PC-9 (cell line): ENCODE measurements at regions not wholly inside any gene's neighbourhood (a gene's known extent, or its start where the extent isn't known, plus 50 kb on each side); places are given as distances from the start of the nearest gene placed in this dataset.

Experiments
- BruUV-seq: library from RNA; stranded (reverse); fragments of 400-500 nt; replicated peaks from 2 replicates; lab custom pipeline; 2021; lab: Mats Ljungman, UMichigan
- CTCF ChIA-PET: fragments of 300-600 bp; sonication (Branson Sonifier 250); formaldehyde crosslinking; loops from one replicate; lab custom pipeline; 2022; ENCODE audit warnings: antibody characterized with exemption; lab: Charles Lee
- POLR2A ChIA-PET: fragments of 300-600 bp; sonication (Branson Sonifier 250); formaldehyde crosslinking; loops from one replicate; lab custom pipeline; 2022; ENCODE audit warnings: antibody characterized with exemption; ENCODE audit not compliant: unreplicated experiment; lab: Charles Lee
- DNase-seq, 2 experiments: peaks; one replicate each; pipeline versions ENCODE4 v3.0.0 to v3.0.0-alpha.2; 2015 to 2022; ENCODE audit warnings: mixed read lengths in 1 of 2
- H2AFZ ChIP-seq: fragments of 200-600 bp; sonication (generic); 2 replicates; pipeline ENCODE4 v1.8.1; 2017; ENCODE audit warnings: antibody characterized with exemption
- H3F3A ChIP-seq: fragments of 200-600 bp; sonication (generic); 2 replicates; pipeline ENCODE4 v1.8.1; 2017; ENCODE audit warnings: antibody characterized with exemption, mild to moderate bottlenecking, low read depth; ENCODE audit not compliant: insufficient read depth
- H3K27ac ChIP-seq: fragments of 200-600 bp; sonication (generic); 2 replicates; pipeline ENCODE4 v1.6.1; 2016; ENCODE audit warnings: mixed run types
- H3K27me3 ChIP-seq: fragments of 200-600 bp; sonication (generic); 2 replicates; pipeline ENCODE4 v1.6.1; 2016; ENCODE audit warnings: low read depth, mixed run types; ENCODE audit not compliant: insufficient read depth
- H3K36me3 ChIP-seq: fragments of 200-600 bp; sonication (generic); 2 replicates; pipeline ENCODE4 v1.6.1; 2016; ENCODE audit warnings: low read depth, mixed run types
- H3K4me1 ChIP-seq: fragments of 200-600 bp; sonication (generic); replicated peaks from 2 replicates; pipeline ENCODE4 v1.6.1; 2016; ENCODE audit warnings: mixed run types; ENCODE audit not compliant: insufficient read depth
- H3K4me2 ChIP-seq: fragments of 200-600 bp; sonication (generic); 2 replicates; pipeline ENCODE4 v1.6.1; 2017; ENCODE audit warnings: mixed run types
- H3K4me3 ChIP-seq: fragments of 200-600 bp; sonication (generic); 2 replicates; pipeline ENCODE4 v1.6.1; 2016; ENCODE audit warnings: mixed run types
- H3K79me2 ChIP-seq: fragments of 200-600 bp; sonication (generic); 2 replicates; pipeline ENCODE4 v1.6.1; 2017; ENCODE audit warnings: low read depth, mixed run types
- H3K9me2 ChIP-seq: fragments of 200-600 bp; sonication (generic); 2 replicates; pipeline ENCODE4 v1.8.1; 2017; ENCODE audit warnings: mild to moderate bottlenecking; ENCODE audit not compliant: insufficient read depth
- H3K9me3 ChIP-seq: fragments of 200-600 bp; sonication (generic); 2 replicates; pipeline ENCODE4 v1.8.1; 2016; ENCODE audit warnings: low read depth; ENCODE audit not compliant: insufficient read depth
- H4K20me1 ChIP-seq: fragments of 200-600 bp; sonication (generic); 2 replicates; pipeline ENCODE4 v1.8.1; 2017; ENCODE audit not compliant: insufficient read depth
- CTCF ChIP-seq: fragments of 200-600 bp; sonication (generic); conservative IDR thresholded peaks from 2 replicates; pipeline ENCODE4 v1.6.1; 2017; ENCODE audit warnings: mixed run types, antibody characterized with exemption, mild to moderate bottlenecking, moderate library complexity
- EZH2 ChIP-seq: fragments of 200-600 bp; sonication (generic); IDR thresholded peaks from 2 replicates; pipeline ENCODE4 v1.8.0; 2017; ENCODE audit warnings: antibody characterized with exemption, low read depth
- intact Hi-C: fragments of 100-400 bp; cut with micrococcal nuclease; formaldehyde crosslinking; loops from one replicate; pipeline ENCODE4 v1.10.0; 2022; ENCODE audit not compliant: unreplicated experiment

DNA sequence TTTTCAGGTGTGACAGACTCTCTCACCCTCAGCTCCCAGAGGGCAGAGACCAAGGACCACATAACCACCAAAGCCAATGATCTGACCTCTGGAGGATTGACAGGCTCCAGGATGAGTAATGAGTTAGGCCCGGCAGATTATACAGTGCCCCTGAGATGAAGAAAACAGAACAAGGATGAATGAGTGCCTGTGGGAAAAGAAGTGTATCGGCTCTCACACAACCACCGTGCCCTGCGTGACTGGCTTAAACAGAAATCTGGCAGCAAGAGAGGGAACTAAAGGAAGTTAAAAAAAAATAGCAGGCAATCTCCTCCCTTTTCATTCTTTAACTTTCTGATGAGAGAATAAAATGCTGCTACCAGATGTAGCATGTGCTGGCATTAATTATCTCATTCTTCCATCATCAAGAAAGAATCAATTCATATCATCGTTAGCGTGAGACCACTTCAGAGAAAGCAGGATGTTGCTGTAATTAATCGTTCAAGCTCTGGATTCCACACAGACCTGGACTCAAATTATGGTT, 227.5 kb upstream of the COL8A1 start:
- Histone ChIP-seq H2AFZ (peak overlapping the region; percentile 7; the same call in 1 of the 2 replicates), H3K4me2 (no peak overlapping the region), H3K27ac (no peak overlapping the region), H3F3A (no peaks in the 10 kb centered on the region), H3K9me2 (no peaks in the 10 kb centered on the region), H3K27me3 (no peaks in the 10 kb centered on the region), H3K79me2 (no peaks in the 10 kb centered on the region), H3K4me3 (no peak overlapping the region), H3K4me1 (no peaks in the 10 kb centered on the region), H3K9me3 (no peaks in the 10 kb centered on the region), H3K36me3 (no peaks in the 10 kb centered on the region), H4K20me1 (no peaks in the 10 kb centered on the region)
- intact Hi-C loops: loop anchor here (2.0 kb wide), 1 partner anchor 16 kb away; no protein-coding TSS in a partner anchor
- no peak for TF ChIP-seq CTCF
- TF ChIP-seq EZH2: no peak
- DNase-seq: peak in 1 of 2 experiments; percentile 13
- BruUV-seq: no TSS peak
- ChIA-PET POLR2A (no interaction called here), CTCF (no interaction called here)

DNA sequence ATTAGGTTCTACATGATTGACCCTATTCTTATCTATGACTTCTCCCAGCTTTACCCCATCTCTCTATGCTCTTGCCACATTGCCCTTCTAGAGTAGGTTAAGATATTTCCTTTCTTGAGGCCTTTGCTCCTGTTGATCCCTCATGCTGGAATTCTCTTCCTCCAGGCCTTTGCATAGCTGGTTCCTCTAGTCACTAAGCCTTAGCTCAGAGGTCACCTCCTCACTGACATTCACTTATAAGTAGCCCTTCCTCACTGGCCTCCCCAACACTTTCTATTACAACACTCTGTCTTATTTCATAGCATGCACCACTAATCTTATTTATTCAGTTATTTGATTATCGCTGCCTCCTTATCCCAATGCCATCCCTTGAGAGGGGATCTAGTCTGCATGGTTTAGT, 228.4 kb upstream of the COL8A1 start:
- TF ChIP-seq CTCF (no peak), EZH2 (no peak)
- intact Hi-C loops: loop anchor here (2.0 kb wide), 1 partner anchor 15 kb away; no protein-coding TSS in a partner anchor
- no peak overlapping the region for H3K27ac ChIP-seq
- BruUV-seq: no TSS peak
- no peak overlapping the region for H3K4me2 ChIP-seq
- no peaks in the 10 kb centered on the region for H3K27me3 ChIP-seq
- H3K4me3 ChIP-seq: no peak overlapping the region
- H2AFZ ChIP-seq: no peak overlapping the region
- no peaks in the 10 kb centered on the region for H3F3A ChIP-seq
- no peaks in the 10 kb centered on the region for H3K36me3 ChIP-seq
- H3K9me2 ChIP-seq: no peaks in the 10 kb centered on the region
- H3K4me1 ChIP-seq: no peaks in the 10 kb centered on the region
- no peaks in the 10 kb centered on the region for H3K9me3 ChIP-seq
- POLR2A ChIA-PET: no interaction called here
- no peaks in the 10 kb centered on the region for H4K20me1 ChIP-seq
- CTCF ChIA-PET: no interaction called here
- H3K79me2 ChIP-seq: no peaks in the 10 kb centered on the region
- no peak for DNase-seq

- Histone ChIP-seq H3K36me3 (no peaks in the 10 kb centered on the region), H3K4me3 (no peak overlapping the region), H3F3A (no peaks in the 10 kb centered on the region), H2AFZ (no peak overlapping the region), H3K4me1 (no peaks in the 10 kb centered on the region), H3K27me3 (no peaks in the 10 kb centered on the region), H3K9me2 (no peaks in the 10 kb centered on the region), H4K20me1 (no peaks in the 10 kb centered on the region), H3K9me3 (no peaks in the 10 kb centered on the region), H3K4me2 (no peak overlapping the region), H3K27ac (no peak overlapping the region), H3K79me2 (no peaks in the 10 kb centered on the region)
- no peak for DNase-seq
- no TSS peak for BruUV-seq
- ChIA-PET POLR2A (no interaction called here), CTCF (no interaction called here)
- intact Hi-C loops: no loop called here
- TF ChIP-seq EZH2: no peak
- no peak for TF ChIP-seq CTCF
Measured at GRCh38 chr3:99407257-99407656, 231.1 kb upstream of the COL8A1 start.
